Ascending aorta (tissue), 2 donors: ENCODE measurements at regions not wholly inside any gene's neighbourhood (a gene's known extent, or its start where the extent isn't known, plus 50 kb on each side); places are given as distances from the start of the nearest gene placed in this dataset.
"Not testable (repeated sequence)": the region's sequence is repeated elsewhere in the genome, so short reads cannot be mapped to it uniquely, and the experiment has no call there.

Experiments used
- DNase-seq, 2 donors: peaks; one replicate each; pipeline ENCODE4 v3.0.0-alpha.2; 2019; ENCODE audit warnings: low spot score in 2 of 2
- H3K27ac ChIP-seq, 2 donors: fragments of 200-600 bp; sonication (generic); one replicate each; pipeline ENCODE4 v1.5.1; 2016 to 2017; ENCODE audit warnings: mild to moderate bottlenecking in 1 of 2
- H3K27me3 ChIP-seq: fragments of 200-600 bp; sonication (generic); one replicate; pipeline ENCODE4 v1.5.1; 2017
- H3K36me3 ChIP-seq, 2 donors: fragments of 200-600 bp; sonication (generic); one replicate each; pipeline ENCODE4 v1.5.1; 2016
- H3K4me1 ChIP-seq, 2 donors: fragments of 200-600 bp; sonication (generic); one replicate each; pipeline ENCODE4 v1.5.1; 2016 to 2017; ENCODE audit warnings: mild to moderate bottlenecking in 1 of 2
- H3K4me3 ChIP-seq, 2 donors: fragments of 200-600 bp; sonication (generic); one replicate each; pipeline ENCODE4 v1.5.1; 2016 to 2017; ENCODE audit warnings: mild to moderate bottlenecking in 1 of 2
- H3K9me3 ChIP-seq, 2 donors: fragments of 200-600 bp; sonication (generic); one replicate each; pipeline ENCODE4 v1.5.1; 2016
- intact Hi-C: fragments of 100-400 bp; cut with DNase I; formaldehyde crosslinking; loops from one replicate; pipeline ENCODE4 v1.15.1; 2023
- TF ChIP-seq, protein P1 (sequence below), 3 experiments: fragments of 200-600 bp in 2 of 3; fragments of 450-650 bp in 1 of 3; sonication (generic) in 2 of 3; IDR thresholded peaks; one replicate each; pipeline ENCODE4 v1.5.1; 2016 to 2019; ENCODE audit warnings: antibody characterized with exemption in 3 of 3, mild to moderate bottlenecking in 1 of 3, moderate library complexity in 1 of 3

DNA sequence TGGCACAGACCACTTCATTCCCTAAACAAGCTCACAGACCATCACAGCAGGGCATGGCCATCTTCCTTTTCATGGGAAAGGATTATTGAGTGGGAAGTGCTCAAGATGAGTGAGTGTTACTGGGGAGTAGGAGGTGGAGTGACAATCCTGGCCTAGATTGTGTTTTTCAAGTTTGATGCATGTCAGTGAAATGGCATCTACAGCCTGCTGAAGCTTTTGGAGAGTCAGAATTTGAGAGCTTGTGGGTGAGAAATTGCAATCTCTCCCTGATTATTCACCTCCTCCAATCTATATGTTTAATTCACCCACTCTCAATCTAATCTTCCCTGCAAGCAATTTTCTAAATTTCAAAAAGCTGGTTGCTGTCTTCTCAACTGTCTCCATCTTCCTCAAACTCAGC, 156.1 kb upstream of the G2E3 start:
- TF ChIP-seq, protein P1, sequence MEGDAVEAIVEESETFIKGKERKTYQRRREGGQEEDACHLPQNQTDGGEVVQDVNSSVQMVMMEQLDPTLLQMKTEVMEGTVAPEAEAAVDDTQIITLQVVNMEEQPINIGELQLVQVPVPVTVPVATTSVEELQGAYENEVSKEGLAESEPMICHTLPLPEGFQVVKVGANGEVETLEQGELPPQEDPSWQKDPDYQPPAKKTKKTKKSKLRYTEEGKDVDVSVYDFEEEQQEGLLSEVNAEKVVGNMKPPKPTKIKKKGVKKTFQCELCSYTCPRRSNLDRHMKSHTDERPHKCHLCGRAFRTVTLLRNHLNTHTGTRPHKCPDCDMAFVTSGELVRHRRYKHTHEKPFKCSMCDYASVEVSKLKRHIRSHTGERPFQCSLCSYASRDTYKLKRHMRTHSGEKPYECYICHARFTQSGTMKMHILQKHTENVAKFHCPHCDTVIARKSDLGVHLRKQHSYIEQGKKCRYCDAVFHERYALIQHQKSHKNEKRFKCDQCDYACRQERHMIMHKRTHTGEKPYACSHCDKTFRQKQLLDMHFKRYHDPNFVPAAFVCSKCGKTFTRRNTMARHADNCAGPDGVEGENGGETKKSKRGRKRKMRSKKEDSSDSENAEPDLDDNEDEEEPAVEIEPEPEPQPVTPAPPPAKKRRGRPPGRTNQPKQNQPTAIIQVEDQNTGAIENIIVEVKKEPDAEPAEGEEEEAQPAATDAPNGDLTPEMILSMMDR (IDR thresholded peaks at IDR 0.05), result no peak
- Histone ChIP-seq H3K36me3 (no peaks in the 10 kb centered on the region), H3K4me3 (no peak overlapping the region), H3K27me3 (no peaks in the 10 kb centered on the region), H3K27ac (no peak overlapping the region), H3K4me1 (no peaks in the 10 kb centered on the region), H3K9me3 (no peaks in the 10 kb centered on the region)
- intact Hi-C loops, result no loop called here
- no peak for DNase-seq

DNA sequence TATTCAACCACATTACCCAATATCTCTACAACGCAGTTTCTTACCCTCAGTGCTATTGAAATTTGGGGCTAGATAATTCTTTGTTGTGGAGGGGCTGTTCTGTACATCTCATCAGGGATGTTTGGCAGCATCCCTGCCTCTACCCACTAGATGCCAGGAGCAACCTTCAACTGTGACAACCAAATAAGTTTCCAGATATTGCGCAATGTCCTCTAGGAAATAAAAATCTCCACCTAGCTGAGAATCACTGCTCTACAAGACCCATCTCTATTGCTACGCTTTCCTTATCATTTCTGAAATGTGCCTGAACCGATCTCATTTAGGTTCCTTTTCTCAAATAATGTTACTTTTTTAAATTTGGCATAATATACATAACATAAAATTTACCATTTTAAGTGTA, 155.2 kb upstream of the G2E3 start:
- no peak for DNase-seq
- no peak overlapping the region for H3K27ac ChIP-seq
- no peaks in the 10 kb centered on the region for H3K4me1 ChIP-seq
- no peaks in the 10 kb centered on the region for H3K9me3 ChIP-seq
- no peaks in the 10 kb centered on the region for H3K36me3 ChIP-seq
- H3K4me3 ChIP-seq, result no peak overlapping the region
- TF ChIP-seq, protein P1 (IDR thresholded peaks at IDR 0.05), result no peak
- no peaks in the 10 kb centered on the region for H3K27me3 ChIP-seq
- intact Hi-C loops, result no loop called here

DNA sequence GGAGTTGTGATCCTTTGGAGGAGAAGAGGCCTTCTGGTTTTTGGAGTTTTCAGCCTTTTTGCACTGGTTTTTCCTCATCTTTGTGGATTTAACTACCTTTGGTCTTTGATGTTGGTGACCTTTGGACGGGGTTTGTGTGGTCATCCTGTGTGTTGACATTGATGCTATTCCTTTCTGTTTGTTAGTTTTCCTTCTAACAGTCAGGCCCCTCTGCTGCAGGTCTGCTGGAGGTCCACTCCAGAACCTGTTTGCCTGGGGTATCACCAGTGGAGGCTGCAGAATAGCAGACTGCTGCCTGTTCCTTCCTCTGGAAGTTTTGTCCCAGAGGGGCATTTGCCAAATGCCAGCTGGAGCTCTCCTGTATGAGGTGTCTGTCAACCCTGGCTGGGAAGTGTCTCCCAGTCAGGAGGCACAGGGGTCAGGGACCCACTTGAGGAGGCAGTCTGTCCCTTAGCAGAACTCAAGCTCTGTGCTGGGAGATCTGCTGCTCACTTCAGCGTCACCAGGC, 149.4 kb upstream of the G2E3 start:
- DNase-seq, H3K27ac ChIP-seq, H3K9me3 ChIP-seq, H3K36me3 ChIP-seq, H3K4me1 ChIP-seq, H3K27me3 ChIP-seq, intact Hi-C loops, H3K4me3 ChIP-seq: not testable (repeated sequence)

DNA sequence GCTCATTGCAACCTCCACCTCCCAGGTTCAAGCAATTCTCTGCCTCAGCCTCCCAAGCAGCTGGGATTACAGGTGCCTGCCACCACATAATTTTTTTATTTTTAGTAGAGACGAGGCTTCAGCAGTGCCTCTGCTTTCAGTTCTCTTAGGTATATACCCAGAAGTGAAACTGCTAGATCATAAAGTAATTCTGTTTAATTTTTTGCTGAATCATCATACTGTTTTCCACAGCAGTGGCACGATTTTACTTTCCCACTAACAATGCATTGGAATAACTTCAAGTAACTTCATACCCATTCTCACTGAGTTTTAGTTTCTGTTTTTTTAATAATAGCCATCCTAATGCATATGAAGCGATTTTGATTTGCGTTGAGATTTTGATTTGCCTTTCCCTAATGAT, 148.0 kb upstream of the G2E3 start:
- H3K9me3 ChIP-seq, result no peaks in the 10 kb centered on the region
- no peaks in the 10 kb centered on the region for H3K27me3 ChIP-seq
- H3K36me3 ChIP-seq, result no peaks in the 10 kb centered on the region
- H3K4me3 ChIP-seq, result no peak overlapping the region
- no peak overlapping the region for H3K27ac ChIP-seq
- H3K4me1 ChIP-seq, result no peaks in the 10 kb centered on the region
- intact Hi-C loops, result no loop called here
- DNase-seq, result no peak
- TF ChIP-seq, protein P1 (IDR thresholded peaks at IDR 0.05), result no peak

DNA sequence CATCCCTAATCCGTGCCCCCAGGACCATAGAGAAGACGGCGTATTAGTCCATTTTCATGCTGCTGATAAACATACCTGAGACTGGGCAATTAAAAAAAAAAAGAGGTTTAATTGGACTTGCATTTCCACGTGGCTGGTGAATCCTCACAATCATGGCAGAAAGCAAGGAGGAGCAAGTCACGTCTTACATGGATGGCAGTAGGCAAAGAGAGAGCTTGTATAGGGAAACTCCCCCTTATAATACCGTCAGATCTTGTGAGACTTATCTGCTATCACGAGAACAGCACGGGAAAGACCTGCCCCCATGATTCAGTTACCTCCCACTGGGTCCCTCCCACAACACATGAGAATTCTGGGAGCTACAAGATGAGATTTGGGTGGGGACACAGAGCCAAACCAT, 145.8 kb upstream of the G2E3 start:
- H3K4me1 ChIP-seq, H3K4me3 ChIP-seq, H3K27ac ChIP-seq, DNase-seq, H3K9me3 ChIP-seq, intact Hi-C loops, H3K36me3 ChIP-seq, H3K27me3 ChIP-seq: not testable (repeated sequence)

DNA sequence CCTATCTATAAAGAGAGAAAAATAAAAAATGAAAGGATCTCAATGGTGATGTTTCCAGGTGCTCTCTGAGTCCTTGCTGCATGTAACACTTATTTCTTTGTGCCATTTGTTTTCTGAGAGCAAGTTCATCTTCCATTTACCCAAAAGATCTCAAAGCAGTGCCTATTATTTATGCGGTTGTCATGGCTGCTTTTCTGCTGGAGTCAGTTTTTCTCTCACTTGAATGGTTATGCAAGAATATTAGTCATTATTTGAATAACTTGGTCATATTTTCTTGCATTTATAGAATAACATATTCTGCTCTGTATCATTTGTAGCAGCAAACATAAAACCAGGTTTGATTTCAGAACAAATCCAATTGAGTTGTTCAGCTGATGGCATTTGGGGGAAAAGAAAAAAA, 141.8 kb upstream of the G2E3 start:
- H3K4me3 ChIP-seq, result no peak overlapping the region
- intact Hi-C loops, result no loop called here
- no peaks in the 10 kb centered on the region for H3K9me3 ChIP-seq
- no peak for DNase-seq
- no peak overlapping the region for H3K27ac ChIP-seq
- H3K36me3 ChIP-seq, result no peaks in the 10 kb centered on the region
- no peaks in the 10 kb centered on the region for H3K4me1 ChIP-seq
- no peaks in the 10 kb centered on the region for H3K27me3 ChIP-seq
- TF ChIP-seq, protein P1 (IDR thresholded peaks at IDR 0.05), result no peak

DNA sequence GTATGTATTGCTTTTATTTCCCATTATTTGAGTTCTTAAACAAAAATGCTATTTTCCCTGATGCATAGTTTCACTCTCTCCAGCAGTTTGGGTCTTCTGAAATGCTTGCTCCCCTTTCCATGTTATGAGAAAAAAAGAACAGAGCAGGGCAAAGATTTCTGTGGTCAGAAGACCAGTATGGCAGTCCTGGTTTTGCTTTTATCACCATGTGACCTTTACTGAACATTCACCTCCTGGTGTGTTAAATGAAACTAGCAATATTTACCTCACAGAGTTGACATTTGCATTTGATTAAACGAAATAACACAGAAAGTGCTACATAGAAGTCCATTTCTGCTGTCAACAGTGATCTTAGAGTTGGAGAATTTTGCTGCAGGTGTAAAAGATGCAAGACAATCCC, 141.0 kb upstream of the G2E3 start:
- Histone ChIP-seq H3K9me3 (no peaks in the 10 kb centered on the region), H3K4me1 (no peaks in the 10 kb centered on the region), H3K36me3 (no peaks in the 10 kb centered on the region), H3K4me3 (no peak overlapping the region), H3K27ac (no peak overlapping the region), H3K27me3 (no peaks in the 10 kb centered on the region)
- intact Hi-C loops, result no loop called here
- TF ChIP-seq, protein P1 (IDR thresholded peaks at IDR 0.05), result no peak
- no peak for DNase-seq
